ENCODE measurements at regions not wholly inside any gene's neighbourhood (a gene's known extent, or its start where the extent isn't known, plus 50 kb on each side); places are given as distances from the start of the nearest gene placed in this dataset.

- Histone ChIP-seq H3K27me3 (ENCODE audit: insufficient read depth in 3 of 3, low read length in 2 of 3) (no peaks in the 10 kb centered on the region), H3K36me3 (ENCODE audit: insufficient read depth in 1 of 2, low read depth in 1 of 2) (no peaks in the 10 kb centered on the region), H3K27ac (no peak overlapping the region), H3K4me1 (no peaks in the 10 kb centered on the region), H3K4me3 (no peak overlapping the region), H3K9me3 (no peaks in the 10 kb centered on the region)
- 90 to 94% (median 92%) methylated on average over 8 of the region's 8 CpGs for WGBS, 3 donors
- ATAC-seq (no peak), DNase-seq (no peak)
- TF ChIP-seq CTCF (IDR thresholded peaks at IDR 0.05): no peak
- intact Hi-C loops (cut with DNase I): no loop called here
Observed at GRCh38 chr6:167702241-167702827, 124.4 kb upstream of the AFDN start.

- Histone ChIP-seq H3K27ac (no peak overlapping the region), H3K36me3 (ENCODE audit: insufficient read depth in 1 of 2, low read depth in 1 of 2) (no peaks in the 10 kb centered on the region), H3K9me3 (no peaks in the 10 kb centered on the region), H3K4me3 (no peak overlapping the region), H3K4me1 (no peaks in the 10 kb centered on the region), H3K27me3 (ENCODE audit: insufficient read depth in 3 of 3, low read length in 2 of 3) (no peaks in the 10 kb centered on the region)
- intact Hi-C loops (cut with DNase I): no loop called here
- DNase-seq: no peak
- ATAC-seq: no peak
- WGBS, 3 donors: 88 to 95% (median 91%) methylated on average over 10 of the region's 10 CpGs
- TF ChIP-seq CTCF (IDR thresholded peaks at IDR 0.05): no peak
Observed at GRCh38 chr6:167703347-167703746, 123.4 kb upstream of the AFDN start.

- no peak for ATAC-seq
- no peaks in the 10 kb centered on the region for H3K4me1 ChIP-seq
- intact Hi-C loops (cut with DNase I): no loop called here
- TF ChIP-seq CTCF (IDR thresholded peaks at IDR 0.05): no peak
- H3K27ac ChIP-seq: no peak overlapping the region
- no peak overlapping the region for H3K4me3 ChIP-seq
- H3K27me3 ChIP-seq (ENCODE audit: insufficient read depth in 3 of 3, low read length in 2 of 3): no peaks in the 10 kb centered on the region
- 83 to 84% (median 83%) methylated on average over 10 of the region's 10 CpGs for WGBS, 3 donors
- H3K36me3 ChIP-seq (ENCODE audit: insufficient read depth in 1 of 2, low read depth in 1 of 2): no peaks in the 10 kb centered on the region
- no peaks in the 10 kb centered on the region for H3K9me3 ChIP-seq
- no peak for DNase-seq
Observed at GRCh38 chr6:167703781-167704180, 122.9 kb upstream of the AFDN start.

GRCh38 chr6:167704396-167704901, 122.3 kb upstream of the AFDN start:
- intact Hi-C loops (cut with DNase I): no loop called here
- Histone ChIP-seq H3K4me3 (no peak overlapping the region), H3K36me3 (ENCODE audit: insufficient read depth in 1 of 2, low read depth in 1 of 2) (no peaks in the 10 kb centered on the region), H3K4me1 (no peaks in the 10 kb centered on the region), H3K27ac (no peak overlapping the region), H3K9me3 (no peaks in the 10 kb centered on the region), H3K27me3 (ENCODE audit: insufficient read depth in 3 of 3, low read length in 2 of 3) (no peaks in the 10 kb centered on the region)
- 52 to 61% (median 54%) methylated on average over 12 of the region's 12 CpGs for WGBS, 3 donors
- DNase-seq: no peak
- no peak for TF ChIP-seq CTCF (IDR thresholded peaks at IDR 0.05)
- no peak for ATAC-seq

- H3K27ac ChIP-seq: no peak overlapping the region
- no peak for TF ChIP-seq CTCF (IDR thresholded peaks at IDR 0.05)
- DNase-seq (no peak), ATAC-seq (no peak)
- no peaks in the 10 kb centered on the region for H3K4me1 ChIP-seq
- intact Hi-C loops (cut with DNase I): no loop called here
- H3K36me3 ChIP-seq (ENCODE audit: insufficient read depth in 1 of 2, low read depth in 1 of 2): no peaks in the 10 kb centered on the region
- 87 to 94% (median 90%) methylated on average over 26 of the region's 26 CpGs for WGBS, 3 donors
- no peaks in the 10 kb centered on the region for H3K27me3 ChIP-seq (ENCODE audit: insufficient read depth in 3 of 3, low read length in 2 of 3)
- H3K9me3 ChIP-seq: no peaks in the 10 kb centered on the region
- H3K4me3 ChIP-seq: no peak overlapping the region
Observed at GRCh38 chr6:167705211-167705750, 121.4 kb upstream of the AFDN start.
